Astrocyte of the cerebellum (primary cell): ENCODE measurements at regions not wholly inside any gene's neighbourhood (a gene's known extent, or its start where the extent isn't known, plus 50 kb on each side); places are given as distances from the start of the nearest gene placed in this dataset.
"Not testable (repeated sequence)": the region's sequence is repeated elsewhere in the genome, so short reads cannot be mapped to it uniquely, and the experiment has no call there.

Experiments used
- DNase-seq: peaks from one replicate; pipeline ENCODE4 v3.0.0-alpha.2; 2011; ENCODE audit warnings: low read depth
- H3K4me3 ChIP-seq: 2 replicates; pipeline ENCODE4 v1.5.1; 2011; ENCODE audit warnings: mild to moderate bottlenecking, low read depth, low read length, moderate library complexity
- CTCF ChIP-seq: IDR thresholded peaks from 2 replicates; pipeline ENCODE4 v1.5.1; 2012; ENCODE audit warnings: low read length, low read depth, moderate library complexity, mild to moderate bottlenecking; ENCODE audit errors: missing control alignments
- in situ Hi-C: cut with HindIII; loops from 2 replicates; pipeline ENCODE4 v1.10.0; 2017; ENCODE audit warnings: low sequenced_read_pairs

GRCh38 chr5:135745897-135746500 is 88.5 kb upstream of the SLC25A48 start:
- TF ChIP-seq CTCF: no peak
- in situ Hi-C loops: loop anchor here (10.0 to 25.0 kb wide), 2 partner anchors 89 to 284 kb away; partner anchors contain the start of genes SLC25A48 and TIFAB
- no peak for DNase-seq
- H3K4me3 ChIP-seq: no peak overlapping the region

- TF ChIP-seq CTCF: no peak
Observed at GRCh38 chr5:135743705-135744411, 90.6 kb upstream of the SLC25A48 start.

GRCh38 chr5:135743181-135743580 is 91.3 kb upstream of the SLC25A48 start:
- no peak for DNase-seq
- in situ Hi-C loops: loop anchor here (10.0 to 25.0 kb wide), 2 partner anchors 92 to 281 kb away; partner anchors contain the start of genes SLC25A48 and TIFAB
- TF ChIP-seq CTCF: no peak
- no peak overlapping the region for H3K4me3 ChIP-seq

More at GRCh38 chr5:135743705-135744411, 90.6 kb upstream of the SLC25A48 start:
- no peak for DNase-seq
- in situ Hi-C loops: loop anchor here (10.0 to 25.0 kb wide), 2 partner anchors 91 to 282 kb away; partner anchors contain the start of genes SLC25A48 and TIFAB
- no peak overlapping the region for H3K4me3 ChIP-seq

GRCh38 chr5:135742240-135742639 is 92.2 kb upstream of the SLC25A48 start:
- DNase-seq: not testable (repeated sequence)
- in situ Hi-C loops: loop anchor here (10.0 to 25.0 kb wide), 2 partner anchors 93 to 280 kb away; partner anchors contain the start of genes SLC25A48 and TIFAB

GRCh38 chr5:135741040-135741439 is 93.4 kb upstream of the SLC25A48 start:
- in situ Hi-C loops: loop anchor here (10.0 to 25.0 kb wide), 2 partner anchors 94 to 279 kb away; partner anchors contain the start of genes SLC25A48 and TIFAB
- TF ChIP-seq CTCF: no peak
- no peak for DNase-seq
- no peak overlapping the region for H3K4me3 ChIP-seq

More at GRCh38 chr5:135742240-135742639, 92.2 kb upstream of the SLC25A48 start:
- not testable (repeated sequence) for H3K4me3 ChIP-seq

GRCh38 chr5:135740475-135740874 is 94.0 kb upstream of the SLC25A48 start:
- DNase-seq: no peak
- H3K4me3 ChIP-seq: no peak overlapping the region
- in situ Hi-C loops: loop anchor here (10.0 to 25.0 kb wide), 2 partner anchors 94 to 278 kb away; partner anchors contain the start of genes SLC25A48 and TIFAB
- TF ChIP-seq CTCF: no peak

GRCh38 chr5:135739383-135739981 is 95.0 kb upstream of the SLC25A48 start:
- H3K4me3 ChIP-seq: no peak overlapping the region
- no peak for TF ChIP-seq CTCF
- no peak for DNase-seq
- in situ Hi-C loops: loop anchor here (25.0 kb wide), 1 partner anchor 277 kb away; the partner anchor contains the start of gene TIFAB
